NCI-H146 (cell line): ENCODE measurements at regions not wholly inside any gene's neighbourhood (a gene's known extent, or its start where the extent isn't known, plus 50 kb on each side); places are given as distances from the start of the nearest gene placed in this dataset.
"Not testable (repeated sequence)": the region's sequence is repeated elsewhere in the genome, so short reads cannot be mapped to it uniquely, and the experiment has no call there.

Experiments used
- DNase-seq: peaks from one replicate; lab custom pipeline; 2025; lab: John Stamatoyannopoulos, UW

GRCh38 chr14:103232031-103232808 lies 101.8 kb upstream of the EIF5 start:
- DNase-seq: peak; percentile 66

GRCh38 chr14:103232831-103233319 lies 101.2 kb upstream of the EIF5 start:
- peak; percentile 79 for DNase-seq

DNA sequence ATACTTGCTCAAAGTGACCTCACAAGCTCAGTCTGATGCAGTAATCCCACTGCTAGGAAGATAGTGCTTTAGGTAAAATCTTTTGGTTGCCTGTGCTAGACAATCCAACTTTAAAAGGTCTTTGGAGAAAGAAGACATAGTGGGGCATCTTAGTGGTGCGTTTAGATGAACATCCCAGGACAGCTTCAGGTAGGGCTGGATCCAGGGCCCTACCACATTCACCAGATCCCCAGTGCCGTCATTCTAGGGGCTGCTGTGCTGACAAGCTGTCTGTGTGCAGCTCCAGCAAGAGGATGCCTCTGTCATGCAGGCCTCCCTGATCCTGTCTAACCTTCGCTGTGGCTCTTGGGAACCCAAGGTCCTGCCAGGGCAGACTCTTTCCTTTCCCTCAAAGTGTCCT lies 100.7 kb upstream of the EIF5 start:
- DNase-seq: no peak

DNA sequence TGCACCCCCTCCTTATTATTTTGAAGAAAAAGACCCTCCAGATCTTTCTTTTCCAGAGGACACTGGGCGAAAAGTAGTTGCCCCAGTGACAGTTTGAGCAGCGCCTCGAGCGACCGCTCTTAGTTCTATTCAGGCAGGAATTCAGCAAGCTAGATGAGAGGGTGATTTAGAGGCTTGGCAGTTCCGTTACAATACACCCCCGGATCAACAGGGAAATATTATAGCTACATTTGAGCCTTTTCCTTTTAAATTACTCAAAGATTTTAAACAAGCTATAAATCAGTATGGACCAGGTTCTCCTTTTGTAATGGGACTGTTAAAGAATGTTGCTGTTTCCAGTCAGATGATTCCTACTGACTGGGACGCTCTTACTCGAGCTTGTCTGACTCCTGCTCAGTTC lies 99.2 kb upstream of the EIF5 start:
- DNase-seq: not testable (repeated sequence)

- DNase-seq: not testable (repeated sequence)
Observed at GRCh38 chr14:103235506-103235905, 98.5 kb upstream of the EIF5 start.

- no peak for DNase-seq
Observed at GRCh38 chr14:103239751-103240150, 94.3 kb upstream of the EIF5 start.

DNA sequence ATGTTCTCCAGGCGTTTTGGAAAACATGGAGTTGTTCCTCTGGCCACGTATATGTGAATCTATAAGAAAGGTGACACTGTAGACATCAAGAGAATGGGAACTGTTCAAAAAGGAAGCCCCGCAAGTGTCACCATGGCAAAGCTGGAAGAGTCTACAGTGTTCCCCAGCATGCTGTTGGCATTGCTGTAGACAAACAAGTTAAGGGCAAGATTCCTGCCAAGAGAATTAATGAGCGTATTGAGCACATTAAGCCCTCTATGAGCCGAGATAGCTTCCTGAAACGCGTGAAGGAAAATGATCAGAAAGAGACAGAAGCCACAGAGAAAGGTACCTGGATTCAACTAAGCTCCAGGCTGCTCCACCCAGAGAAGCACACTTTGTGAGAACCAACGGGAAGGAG lies 92.5 kb upstream of the EIF5 start:
- DNase-seq: no peak

DNA sequence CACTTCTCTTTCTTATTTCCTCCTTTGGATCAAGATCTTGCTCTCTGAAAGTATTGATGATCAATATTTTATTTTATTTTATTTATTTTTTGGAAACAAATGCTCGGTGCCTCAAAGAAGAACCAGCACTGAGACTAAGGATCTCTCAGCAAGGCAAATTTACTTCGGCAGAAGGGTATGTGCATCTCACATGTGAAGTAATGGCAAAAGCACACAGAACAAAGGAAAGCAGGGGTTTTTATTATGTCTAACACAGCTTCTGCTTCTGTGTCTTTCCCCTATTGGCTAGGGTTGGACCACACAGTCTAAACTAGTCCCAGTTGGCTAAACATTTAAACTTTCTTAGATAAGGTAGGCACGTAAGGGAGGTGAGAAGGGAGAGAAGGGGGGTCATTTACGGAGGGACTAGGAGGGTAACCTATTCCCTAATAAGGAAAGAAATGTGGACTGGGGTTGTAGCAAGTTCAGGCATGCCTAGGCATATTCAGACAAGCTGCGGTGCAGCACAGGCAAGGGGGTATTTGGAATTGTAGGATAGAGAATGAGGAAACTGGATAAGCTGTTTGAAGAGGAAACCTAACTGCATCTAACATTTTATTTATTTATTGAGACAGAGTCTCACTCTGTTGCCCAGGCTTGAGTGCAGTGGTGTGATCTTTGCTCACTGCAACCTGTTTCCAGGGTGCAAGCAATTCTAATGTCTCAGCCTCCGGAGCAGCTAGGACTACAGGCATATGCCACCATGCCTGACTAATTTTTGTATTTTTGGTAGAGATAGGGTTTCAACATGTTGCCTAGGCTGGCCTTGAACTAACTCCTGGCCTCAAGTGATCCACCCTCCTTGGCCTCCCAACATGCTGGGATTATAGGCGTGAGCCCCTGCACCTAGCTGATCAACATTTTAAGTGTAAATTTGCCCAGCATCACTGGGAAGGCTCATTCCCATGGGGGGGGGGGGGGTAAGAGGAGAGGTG lies 90.0 kb upstream of the EIF5 start:
- DNase-seq: no peak

GRCh38 chr14:103245624-103246031 lies 88.4 kb upstream of the EIF5 start:
- DNase-seq: not testable (repeated sequence)

GRCh38 chr14:103246070-103246469 lies 88.0 kb upstream of the EIF5 start:
- no peak for DNase-seq

- DNase-seq: no peak
Observed at GRCh38 chr14:103247169-103247606, 86.8 kb upstream of the EIF5 start.

DNA sequence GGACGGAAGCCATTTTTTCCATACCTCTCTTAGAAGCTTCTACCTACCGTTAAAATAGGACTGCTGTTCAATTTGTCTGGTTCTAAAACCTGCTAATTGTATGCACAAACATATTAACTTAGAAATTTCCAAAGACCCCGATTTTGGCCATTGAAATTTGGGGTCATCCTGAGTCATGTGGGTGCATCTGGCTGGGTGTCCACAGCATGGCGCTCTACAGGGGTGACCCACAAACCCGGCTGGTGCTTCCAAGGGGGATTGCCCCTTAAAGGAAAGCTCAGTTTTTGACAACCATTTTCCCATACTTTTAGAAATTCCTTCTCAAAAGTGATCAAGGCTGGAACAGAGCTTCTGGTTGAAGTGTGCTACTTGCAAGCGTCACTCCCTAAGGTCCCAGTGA lies 83.9 kb upstream of the EIF5 start:
- DNase-seq: no peak

- no peak for DNase-seq
Observed at GRCh38 chr14:103250874-103251273, 83.2 kb upstream of the EIF5 start.

- no peak for DNase-seq
Observed at GRCh38 chr14:103255555-103255954, 78.5 kb upstream of the EIF5 start.

- no peak for DNase-seq
Observed at GRCh38 chr14:103256406-103256805, 77.6 kb upstream of the EIF5 start.

DNA sequence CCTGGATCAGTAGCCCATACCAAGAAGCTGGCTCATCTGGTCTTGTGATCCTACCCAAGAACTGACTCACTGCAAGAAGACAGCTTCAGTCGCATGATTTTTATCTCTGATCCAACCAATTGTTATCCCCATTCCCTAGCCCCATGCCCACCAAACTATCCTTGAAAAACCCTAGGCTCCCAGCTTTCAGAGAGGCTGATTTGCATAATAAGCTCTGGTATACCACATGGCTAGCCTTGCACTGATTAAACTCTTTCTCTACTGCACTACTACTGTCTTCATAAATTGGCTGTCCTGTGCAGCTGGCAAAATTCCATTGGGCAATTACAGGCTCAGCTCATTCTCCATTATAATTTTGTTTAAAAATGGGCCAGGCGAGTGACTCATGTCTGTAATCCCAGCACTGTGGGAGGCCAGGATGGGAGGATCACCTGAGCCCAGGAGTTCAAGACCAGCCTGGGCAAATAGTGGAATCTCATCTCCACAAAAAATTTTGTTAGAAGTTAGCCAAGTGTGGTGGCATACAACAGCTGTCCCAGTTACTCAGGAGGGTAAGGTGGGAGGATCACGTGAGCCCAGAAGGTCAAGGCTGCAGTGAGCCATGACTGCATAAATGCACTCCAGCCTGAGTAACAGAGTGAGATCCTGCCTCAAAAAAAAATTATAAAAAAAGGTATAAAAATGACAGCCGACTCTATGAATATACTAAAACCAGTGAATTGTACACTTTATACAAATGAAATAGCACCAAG lies 76.7 kb upstream of the EIF5 start:
- DNase-seq: no peak

DNA sequence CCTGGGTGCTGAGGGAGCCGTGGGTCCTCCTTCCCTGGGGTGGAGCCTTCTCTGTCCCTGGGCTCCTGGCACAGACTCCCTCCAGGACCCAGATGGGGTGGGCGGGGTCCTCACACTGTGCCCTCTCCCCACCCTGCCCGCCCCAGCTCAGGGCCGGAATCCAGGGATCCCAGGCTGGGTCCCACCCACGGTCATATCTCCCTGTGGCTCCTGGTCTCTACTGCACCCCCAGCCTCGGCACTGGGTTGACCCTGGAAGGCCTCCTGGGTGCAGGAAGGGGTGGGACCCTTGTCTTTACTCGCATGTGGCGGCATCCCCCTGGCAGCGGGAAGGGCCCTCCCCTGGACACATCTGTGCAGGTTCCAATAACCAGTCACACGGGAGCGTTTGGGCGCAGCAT lies 75.8 kb upstream of the EIF5 start:
- no peak for DNase-seq

DNA sequence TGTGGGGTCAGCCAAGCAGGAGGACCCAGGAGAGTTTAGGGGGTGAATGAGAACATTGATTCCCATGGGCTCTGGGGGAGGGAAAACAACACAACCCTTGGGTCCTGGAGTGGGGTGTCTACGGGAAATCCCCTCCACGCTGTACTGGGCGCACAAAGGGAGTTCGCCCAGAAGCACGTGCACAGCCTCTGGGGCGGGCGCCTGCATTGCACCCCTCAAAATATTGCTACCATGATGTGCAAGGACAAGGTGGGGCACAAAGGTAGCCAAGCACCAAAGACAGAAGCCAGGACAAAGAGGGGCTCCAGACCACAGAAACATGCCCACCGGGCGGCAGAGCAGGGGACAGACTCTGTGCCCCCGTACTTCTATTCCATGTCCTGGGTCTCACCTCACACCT lies 74.9 kb upstream of the EIF5 start:
- no peak for DNase-seq

- peak; percentile 53 for DNase-seq
Observed at GRCh38 chr14:103259801-103260628, 74.0 kb upstream of the EIF5 start.

DNA sequence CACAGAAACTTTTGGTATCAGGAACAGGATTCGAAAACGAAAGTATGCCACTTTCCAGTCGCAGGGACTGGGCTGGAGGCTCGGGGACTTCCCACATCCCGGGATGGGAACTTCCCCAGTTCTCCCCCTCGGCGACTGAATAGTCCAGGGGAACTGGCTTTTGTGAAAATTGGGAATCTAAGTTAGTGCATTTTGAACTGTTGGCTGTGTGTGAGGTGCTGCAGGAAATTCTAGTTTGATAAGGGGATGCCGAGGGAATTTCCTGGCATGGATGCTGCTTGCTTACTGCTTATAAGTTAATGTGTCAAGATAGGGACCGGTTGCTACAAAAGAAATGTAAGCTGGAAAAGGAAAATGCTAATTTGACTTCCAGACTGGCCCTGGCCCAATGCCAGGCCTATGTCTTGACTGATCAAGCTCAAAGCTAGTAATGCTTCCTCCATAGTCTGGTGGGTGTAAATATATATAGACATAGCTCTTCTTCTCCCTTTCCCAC lies 73.4 kb upstream of the EIF5 start:
- DNase-seq: no peak
